SK-N-SH treated with all-trans-retinoic acid at 6 μM for 48 hours (cell line): ENCODE measurements at regions not wholly inside any gene's neighbourhood (a gene's known extent, or its start where the extent isn't known, plus 50 kb on each side); places are given as distances from the start of the nearest gene placed in this dataset.

Experiments
- ATAC-seq: fragments of 200-7000 bp; cut with Tn5 transposase; 3 replicates; pipeline ENCODE4 v1.9.1; 2020; ENCODE audit warnings: mild to moderate bottlenecking, moderate library complexity
- ARNTL ChIP-seq: fragments of 450-650 bp; formaldehyde crosslinking; IDR thresholded peaks from 2 replicates; pipeline ENCODE4 v1.5.0; 2020; ENCODE audit warnings: low read depth, mild to moderate bottlenecking, moderate library complexity, borderline replicate concordance
- BACH2 ChIP-seq: fragments of 250-450 bp; sonication (Bioruptor Pico); IDR thresholded peaks from 2 replicates; pipeline ENCODE4 v1.9.0; 2021; ENCODE audit warnings: mild to moderate bottlenecking, borderline replicate concordance
- GLIS3 ChIP-seq: fragments of 250-450 bp; sonication (Bioruptor Pico); IDR thresholded peaks from 2 replicates; pipeline ENCODE4 v1.5.0; 2020; ENCODE audit warnings: mild to moderate bottlenecking, moderate library complexity
- OSR1 ChIP-seq: fragments of 250-450 bp; sonication (Bioruptor Pico); IDR thresholded peaks from 2 replicates; pipeline ENCODE4 v1.8.0; 2022; ENCODE audit warnings: moderate library complexity, mild to moderate bottlenecking, inconsistent platforms
- PPARA ChIP-seq: fragments of 250-450 bp; sonication (Bioruptor Pico); IDR thresholded peaks from 2 replicates; pipeline ENCODE4 v1.5.0; 2020; ENCODE audit warnings: mild to moderate bottlenecking, borderline replicate concordance
- TCF4 ChIP-seq: fragments of 250-450 bp; sonication (Bioruptor Pico); IDR thresholded peaks from 2 replicates; pipeline ENCODE4 v1.8.0; 2021; ENCODE audit warnings: mild to moderate bottlenecking, moderate library complexity, borderline replicate concordance
- ZFP3 ChIP-seq: fragments of 250-450 bp; sonication (Bioruptor Pico); IDR thresholded peaks from 2 replicates; pipeline ENCODE4 v1.5.0; 2020; ENCODE audit warnings: mild to moderate bottlenecking, moderate library complexity
- ZFP30 ChIP-seq: fragments of 450-650 bp; formaldehyde crosslinking; IDR thresholded peaks from 2 replicates; pipeline ENCODE4 v1.5.0; 2022; ENCODE audit warnings: mild to moderate bottlenecking, moderate library complexity
- ZNF565 ChIP-seq: fragments of 450-650 bp; formaldehyde crosslinking; conservative IDR thresholded peaks from 2 replicates; pipeline ENCODE4 v1.5.0; 2020; ENCODE audit warnings: low read depth, mild to moderate bottlenecking, moderate library complexity
- ZNF70 ChIP-seq: fragments of 450-650 bp; formaldehyde crosslinking; IDR thresholded peaks from 2 replicates; pipeline ENCODE4 v1.5.0; 2020; ENCODE audit warnings: mild to moderate bottlenecking, moderate library complexity
- ZNF8 ChIP-seq: fragments of 450-650 bp; formaldehyde crosslinking; IDR thresholded peaks from 2 replicates; pipeline ENCODE4 v1.5.0; 2020; ENCODE audit warnings: mild to moderate bottlenecking, moderate library complexity
- TF ChIP-seq, protein P1 (sequence below): fragments of 250-450 bp; sonication (Bioruptor Pico); IDR thresholded peaks from 2 replicates; pipeline ENCODE4 v1.5.0; 2020; ENCODE audit warnings: mild to moderate bottlenecking, moderate library complexity
- TF ChIP-seq, protein P2 (sequence below): fragments of 250-450 bp; sonication (Bioruptor Pico); IDR thresholded peaks from 2 replicates; pipeline ENCODE4 v1.8.0; 2020; ENCODE audit warnings: mild to moderate bottlenecking, moderate library complexity, borderline replicate concordance
- TF ChIP-seq, protein P3 (sequence below): fragments of 250-450 bp; sonication (Bioruptor Pico); IDR thresholded peaks from 2 replicates; pipeline ENCODE4 v1.5.1; 2021; ENCODE audit warnings: mild to moderate bottlenecking, moderate library complexity
- TF ChIP-seq, protein P4 (sequence below): fragments of 250-450 bp; sonication (Bioruptor Pico); IDR thresholded peaks from 2 replicates; pipeline ENCODE4 v1.5.1; 2020; ENCODE audit warnings: low read depth, mild to moderate bottlenecking, moderate library complexity
- TF ChIP-seq, protein P5 (sequence below): fragments of 250-450 bp; sonication (Bioruptor Pico); IDR thresholded peaks from 2 replicates; pipeline ENCODE4 v1.8.0; 2021; ENCODE audit warnings: low read depth, mild to moderate bottlenecking, moderate library complexity, borderline replicate concordance

DNA sequence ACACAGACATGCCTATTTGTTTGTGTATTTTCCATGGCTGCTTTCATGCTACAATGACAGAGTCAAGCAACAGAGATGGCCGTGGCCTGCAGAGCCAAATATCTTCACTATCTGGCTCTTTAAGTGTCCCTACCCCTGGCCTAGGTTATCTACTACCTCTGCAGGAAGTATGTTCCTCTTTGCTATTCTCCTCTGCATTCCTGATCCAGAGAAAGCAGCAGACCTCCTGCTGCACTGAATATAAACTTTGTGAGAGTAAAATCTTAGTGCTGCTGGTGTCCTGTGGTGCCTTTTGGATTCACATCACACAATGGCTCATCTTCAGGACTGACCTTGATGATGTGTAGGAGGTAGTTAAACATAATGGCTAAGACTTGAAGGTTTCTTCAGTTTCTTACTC, 233.4 kb downstream of the IPO8 start (continued):
- TF ChIP-seq, protein P1, sequence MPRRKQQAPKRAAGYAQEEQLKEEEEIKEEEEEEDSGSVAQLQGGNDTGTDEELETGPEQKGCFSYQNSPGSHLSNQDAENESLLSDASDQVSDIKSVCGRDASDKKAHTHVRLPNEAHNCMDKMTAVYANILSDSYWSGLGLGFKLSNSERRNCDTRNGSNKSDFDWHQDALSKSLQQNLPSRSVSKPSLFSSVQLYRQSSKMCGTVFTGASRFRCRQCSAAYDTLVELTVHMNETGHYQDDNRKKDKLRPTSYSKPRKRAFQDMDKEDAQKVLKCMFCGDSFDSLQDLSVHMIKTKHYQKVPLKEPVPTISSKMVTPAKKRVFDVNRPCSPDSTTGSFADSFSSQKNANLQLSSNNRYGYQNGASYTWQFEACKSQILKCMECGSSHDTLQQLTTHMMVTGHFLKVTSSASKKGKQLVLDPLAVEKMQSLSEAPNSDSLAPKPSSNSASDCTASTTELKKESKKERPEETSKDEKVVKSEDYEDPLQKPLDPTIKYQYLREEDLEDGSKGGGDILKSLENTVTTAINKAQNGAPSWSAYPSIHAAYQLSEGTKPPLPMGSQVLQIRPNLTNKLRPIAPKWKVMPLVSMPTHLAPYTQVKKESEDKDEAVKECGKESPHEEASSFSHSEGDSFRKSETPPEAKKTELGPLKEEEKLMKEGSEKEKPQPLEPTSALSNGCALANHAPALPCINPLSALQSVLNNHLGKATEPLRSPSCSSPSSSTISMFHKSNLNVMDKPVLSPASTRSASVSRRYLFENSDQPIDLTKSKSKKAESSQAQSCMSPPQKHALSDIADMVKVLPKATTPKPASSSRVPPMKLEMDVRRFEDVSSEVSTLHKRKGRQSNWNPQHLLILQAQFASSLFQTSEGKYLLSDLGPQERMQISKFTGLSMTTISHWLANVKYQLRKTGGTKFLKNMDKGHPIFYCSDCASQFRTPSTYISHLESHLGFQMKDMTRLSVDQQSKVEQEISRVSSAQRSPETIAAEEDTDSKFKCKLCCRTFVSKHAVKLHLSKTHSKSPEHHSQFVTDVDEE (CRISPR knock-in tag): no peak
- TF ChIP-seq TCF4: no peak
- TF ChIP-seq, protein P2, sequence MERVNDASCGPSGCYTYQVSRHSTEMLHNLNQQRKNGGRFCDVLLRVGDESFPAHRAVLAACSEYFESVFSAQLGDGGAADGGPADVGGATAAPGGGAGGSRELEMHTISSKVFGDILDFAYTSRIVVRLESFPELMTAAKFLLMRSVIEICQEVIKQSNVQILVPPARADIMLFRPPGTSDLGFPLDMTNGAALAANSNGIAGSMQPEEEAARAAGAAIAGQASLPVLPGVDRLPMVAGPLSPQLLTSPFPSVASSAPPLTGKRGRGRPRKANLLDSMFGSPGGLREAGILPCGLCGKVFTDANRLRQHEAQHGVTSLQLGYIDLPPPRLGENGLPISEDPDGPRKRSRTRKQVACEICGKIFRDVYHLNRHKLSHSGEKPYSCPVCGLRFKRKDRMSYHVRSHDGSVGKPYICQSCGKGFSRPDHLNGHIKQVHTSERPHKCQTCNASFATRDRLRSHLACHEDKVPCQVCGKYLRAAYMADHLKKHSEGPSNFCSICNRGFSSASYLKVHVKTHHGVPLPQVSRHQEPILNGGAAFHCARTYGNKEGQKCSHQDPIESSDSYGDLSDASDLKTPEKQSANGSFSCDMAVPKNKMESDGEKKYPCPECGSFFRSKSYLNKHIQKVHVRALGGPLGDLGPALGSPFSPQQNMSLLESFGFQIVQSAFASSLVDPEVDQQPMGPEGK (CRISPR knock-in tag): no peak
- no peak for TF ChIP-seq OSR1 (CRISPR knock-in tag)

DNA sequence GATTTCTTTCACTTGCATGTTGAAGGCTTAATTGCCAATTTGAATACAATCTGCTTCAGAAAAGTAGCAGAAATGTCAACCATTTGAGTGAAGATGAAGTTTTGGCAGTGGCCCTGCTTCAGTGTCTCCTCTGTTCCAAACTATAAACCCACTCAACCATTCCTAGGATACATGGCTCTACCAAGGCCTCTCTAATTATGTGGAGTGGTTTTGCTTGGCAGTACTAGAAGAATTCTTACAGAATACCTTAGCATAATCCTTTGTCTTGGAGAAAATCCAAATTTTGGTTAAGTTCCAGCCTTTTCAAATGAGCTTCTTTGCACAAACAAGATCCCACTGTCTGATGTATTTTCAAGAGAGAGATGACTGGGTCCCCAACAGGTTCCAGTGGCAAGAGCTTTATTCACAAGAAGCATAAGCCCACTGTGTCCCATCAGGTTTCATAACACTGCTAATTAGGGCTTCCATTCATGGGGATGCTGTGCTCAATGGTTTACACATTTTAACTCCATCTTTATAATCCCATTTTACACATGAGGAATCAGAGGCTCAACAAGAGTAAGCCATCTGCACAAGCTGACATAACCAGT, 234.5 kb downstream of the IPO8 start:
- ATAC-seq: no peak
- TF ChIP-seq GLIS3 (CRISPR knock-in tag) (no peak), BACH2 (CRISPR knock-in tag) (no peak), ZNF70 (CRISPR knock-in tag) (no peak), ZNF8 (CRISPR knock-in tag) (no peak), ARNTL (CRISPR knock-in tag) (no peak), ZNF565 (CRISPR knock-in tag) (no peak), TCF4 (no peak), PPARA (CRISPR knock-in tag) (no peak), ZFP3 (CRISPR knock-in tag) (no peak)
- TF ChIP-seq, protein P3, sequence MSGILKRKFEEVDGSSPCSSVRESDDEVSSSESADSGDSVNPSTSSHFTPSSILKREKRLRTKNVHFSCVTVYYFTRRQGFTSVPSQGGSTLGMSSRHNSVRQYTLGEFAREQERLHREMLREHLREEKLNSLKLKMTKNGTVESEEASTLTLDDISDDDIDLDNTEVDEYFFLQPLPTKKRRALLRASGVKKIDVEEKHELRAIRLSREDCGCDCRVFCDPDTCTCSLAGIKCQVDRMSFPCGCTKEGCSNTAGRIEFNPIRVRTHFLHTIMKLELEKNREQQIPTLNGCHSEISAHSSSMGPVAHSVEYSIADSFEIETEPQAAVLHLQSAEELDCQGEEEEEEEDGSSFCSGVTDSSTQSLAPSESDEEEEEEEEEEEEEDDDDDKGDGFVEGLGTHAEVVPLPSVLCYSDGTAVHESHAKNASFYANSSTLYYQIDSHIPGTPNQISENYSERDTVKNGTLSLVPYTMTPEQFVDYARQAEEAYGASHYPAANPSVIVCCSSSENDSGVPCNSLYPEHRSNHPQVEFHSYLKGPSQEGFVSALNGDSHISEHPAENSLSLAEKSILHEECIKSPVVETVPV: no peak
- TF ChIP-seq, protein P4, sequence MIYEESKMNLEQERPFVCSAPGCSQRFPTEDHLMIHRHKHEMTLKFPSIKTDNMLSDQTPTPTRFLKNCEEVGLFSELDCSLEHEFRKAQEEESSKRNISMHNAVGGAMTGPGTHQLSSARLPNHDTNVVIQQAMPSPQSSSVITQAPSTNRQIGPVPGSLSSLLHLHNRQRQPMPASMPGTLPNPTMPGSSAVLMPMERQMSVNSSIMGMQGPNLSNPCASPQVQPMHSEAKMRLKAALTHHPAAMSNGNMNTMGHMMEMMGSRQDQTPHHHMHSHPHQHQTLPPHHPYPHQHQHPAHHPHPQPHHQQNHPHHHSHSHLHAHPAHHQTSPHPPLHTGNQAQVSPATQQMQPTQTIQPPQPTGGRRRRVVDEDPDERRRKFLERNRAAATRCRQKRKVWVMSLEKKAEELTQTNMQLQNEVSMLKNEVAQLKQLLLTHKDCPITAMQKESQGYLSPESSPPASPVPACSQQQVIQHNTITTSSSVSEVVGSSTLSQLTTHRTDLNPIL (CRISPR knock-in tag): no peak
- TF ChIP-seq, protein P5, sequence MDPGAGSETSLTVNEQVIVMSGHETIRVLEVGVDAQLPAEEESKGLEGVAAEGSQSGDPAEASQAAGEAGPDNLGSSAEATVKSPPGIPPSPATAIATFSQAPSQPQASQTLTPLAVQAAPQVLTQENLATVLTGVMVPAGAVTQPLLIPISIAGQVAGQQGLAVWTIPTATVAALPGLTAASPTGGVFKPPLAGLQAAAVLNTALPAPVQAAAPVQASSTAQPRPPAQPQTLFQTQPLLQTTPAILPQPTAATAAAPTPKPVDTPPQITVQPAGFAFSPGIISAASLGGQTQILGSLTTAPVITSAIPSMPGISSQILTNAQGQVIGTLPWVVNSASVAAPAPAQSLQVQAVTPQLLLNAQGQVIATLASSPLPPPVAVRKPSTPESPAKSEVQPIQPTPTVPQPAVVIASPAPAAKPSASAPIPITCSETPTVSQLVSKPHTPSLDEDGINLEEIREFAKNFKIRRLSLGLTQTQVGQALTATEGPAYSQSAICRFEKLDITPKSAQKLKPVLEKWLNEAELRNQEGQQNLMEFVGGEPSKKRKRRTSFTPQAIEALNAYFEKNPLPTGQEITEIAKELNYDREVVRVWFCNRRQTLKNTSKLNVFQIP (CRISPR knock-in tag): no peak

DNA sequence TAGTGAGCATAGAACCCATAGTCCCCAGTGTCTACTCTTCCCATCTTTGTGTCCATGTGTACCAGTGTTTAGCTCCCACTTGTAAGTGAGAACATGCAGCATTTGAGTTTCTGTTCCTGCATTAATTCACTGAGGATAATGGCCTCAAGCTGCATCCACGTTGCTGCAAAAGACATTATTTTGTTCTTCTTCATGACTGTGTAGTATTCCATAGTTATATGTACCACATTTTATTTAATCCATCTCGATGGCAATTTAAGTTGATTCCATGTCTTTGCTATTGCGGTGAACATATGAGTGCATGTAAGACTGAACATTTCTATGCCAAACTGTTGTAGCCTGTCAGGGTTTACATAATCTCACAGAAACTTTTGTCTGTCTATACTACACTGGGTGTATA, 237.2 kb downstream of the IPO8 start:
- TF ChIP-seq, protein P2 (CRISPR knock-in tag): no peak
- TF ChIP-seq ZFP3 (CRISPR knock-in tag): no peak
- no peak for TF ChIP-seq BACH2 (CRISPR knock-in tag)
- no peak for TF ChIP-seq ZFP30
- no peak for TF ChIP-seq GLIS3 (CRISPR knock-in tag)
- TF ChIP-seq TCF4: no peak
- TF ChIP-seq OSR1 (CRISPR knock-in tag): no peak
- no peak for TF ChIP-seq ZNF70 (CRISPR knock-in tag)
- no peak for TF ChIP-seq ARNTL (CRISPR knock-in tag)
- no peak for ATAC-seq
